GM12878 (cell line): ENCODE measurements at regions not wholly inside any gene's neighbourhood (a gene's known extent, or its start where the extent isn't known, plus 50 kb on each side); places are given as distances from the start of the nearest gene placed in this dataset.

Experiments
- CEBPB ChIP-seq, 2 experiments: fragments of 150-350 bp in 1 of 2; IDR thresholded peaks; 2 replicates each; pipeline ENCODE4 v1.6.1; 2012 to 2014; ENCODE audit warnings: low read depth in 2 of 2, low read length in 2 of 2, borderline replicate concordance in 1 of 2, inconsistent platforms in 1 of 2
- CTCF ChIP-seq, 3 experiments: IDR thresholded peaks in 2 of 3; conservative IDR thresholded peaks in 1 of 3; 2 replicates each; pipeline ENCODE4 v1.5.1; 2011; ENCODE audit warnings: low read depth in 3 of 3, low read length in 3 of 3, mild to moderate bottlenecking in 3 of 3, control low read depth in 2 of 3, moderate library complexity in 2 of 3, inconsistent platforms in 1 of 3, mixed read lengths in 1 of 3; ENCODE audit not compliant: control insufficient read depth in 2 of 3, insufficient read depth in 1 of 3; ENCODE audit errors: extremely low read depth in 1 of 3
- MYC ChIP-seq: IDR thresholded peaks from 2 replicates; pipeline ENCODE4 v1.6.1; 2011; ENCODE audit warnings: mild to moderate bottlenecking, low read length, moderate library complexity, inconsistent platforms; ENCODE audit not compliant: insufficient read depth, insufficient replicate concordance, insufficient read length, severe bottlenecking
- RBBP5 ChIP-seq: fragments of 200-600 bp; sonication (generic); conservative IDR thresholded peaks from 2 replicates; pipeline ENCODE4 v1.6.1; 2016

GRCh38 chr7:86499986-86500385, 143.7 kb upstream of the GRM3 start:
- no peak for TF ChIP-seq CTCF (IDR thresholded peaks at IDR 0.05 in 2 of 3, conservative IDR thresholded peaks at IDR 0.05 in 1 of 3; ENCODE audit: control insufficient read depth in 2 of 3, extremely low read depth in 1 of 3, insufficient read depth in 1 of 3, low read depth in 3 of 3, low read length in 3 of 3)
- TF ChIP-seq RBBP5, result no peak
- no peak for TF ChIP-seq CEBPB (IDR thresholded peaks at IDR 0.05; ENCODE audit: borderline replicate concordance in 1 of 2, low read depth in 2 of 2, low read length in 2 of 2)
- no peak for TF ChIP-seq MYC
